Neural cell (in vitro differentiated cells): ENCODE measurements at regions not wholly inside any gene's neighbourhood (a gene's known extent, or its start where the extent isn't known, plus 50 kb on each side); places are given as distances from the start of the nearest gene placed in this dataset.

Experiments used
- CTCF ChIP-seq: fragments of 450-650 bp; IDR thresholded peaks from 2 replicates; pipeline ENCODE4 v1.5.1; 2014; ENCODE audit warnings: antibody characterized with exemption, mild to moderate bottlenecking, moderate library complexity; ENCODE audit not compliant: poor library complexity, severe bottlenecking
- EP300 ChIP-seq: fragments of 450-650 bp; conservative IDR thresholded peaks from 2 replicates; pipeline ENCODE4 v1.6.1; 2014; ENCODE audit warnings: antibody characterized with exemption, mild to moderate bottlenecking, moderate library complexity; ENCODE audit not compliant: poor library complexity, severe bottlenecking
- EZH2 ChIP-seq: fragments of 200-600, 300-800 bp; shearing (Covaris generic), sonication (generic); IDR thresholded peaks from 2 replicates; pipeline ENCODE4 v1.6.1; 2014; ENCODE audit warnings: antibody characterized with exemption, low read length, borderline replicate concordance, mild to moderate bottlenecking; ENCODE audit not compliant: insufficient read depth, poor library complexity, severe bottlenecking
- MXI1 ChIP-seq: fragments of 450-650 bp; conservative IDR thresholded peaks from 2 replicates; pipeline ENCODE4 v1.6.1; 2014; ENCODE audit warnings: antibody characterized with exemption, mild to moderate bottlenecking; ENCODE audit not compliant: poor library complexity, severe bottlenecking
- POLR2AphosphoS5 ChIP-seq: IDR thresholded peaks from 2 replicates; pipeline ENCODE4 v1.6.1; 2012
- RAD21 ChIP-seq: fragments of 450-650 bp; conservative IDR thresholded peaks from 2 replicates; pipeline ENCODE4 v1.6.1; 2014; ENCODE audit warnings: antibody characterized with exemption, mild to moderate bottlenecking, moderate library complexity
- SMC3 ChIP-seq: fragments of 450-650 bp; conservative IDR thresholded peaks from 2 replicates; pipeline ENCODE4 v1.6.1; 2014; ENCODE audit warnings: antibody characterized with exemption, mild to moderate bottlenecking, moderate library complexity; ENCODE audit not compliant: poor library complexity
- TAF1 ChIP-seq: IDR thresholded peaks from 2 replicates; pipeline ENCODE4 v1.6.1; 2012; ENCODE audit warnings: low read depth

- TF ChIP-seq SMC3, result no peak
- no peak for TF ChIP-seq CTCF
- TF ChIP-seq EZH2, result no peak
- TF ChIP-seq EP300, result no peak
- no peak for TF ChIP-seq RAD21
- no peak for TF ChIP-seq POLR2AphosphoS5
- TF ChIP-seq TAF1, result no peak
- TF ChIP-seq MXI1, result no peak
Observed at GRCh38 chr10:133032976-133033741, 54.6 kb upstream of the ADGRA1 start.
